ENCODE measurements at regions not wholly inside any gene's neighbourhood (a gene's known extent, or its start where the extent isn't known, plus 50 kb on each side); places are given as distances from the start of the nearest gene placed in this dataset.

DNA sequence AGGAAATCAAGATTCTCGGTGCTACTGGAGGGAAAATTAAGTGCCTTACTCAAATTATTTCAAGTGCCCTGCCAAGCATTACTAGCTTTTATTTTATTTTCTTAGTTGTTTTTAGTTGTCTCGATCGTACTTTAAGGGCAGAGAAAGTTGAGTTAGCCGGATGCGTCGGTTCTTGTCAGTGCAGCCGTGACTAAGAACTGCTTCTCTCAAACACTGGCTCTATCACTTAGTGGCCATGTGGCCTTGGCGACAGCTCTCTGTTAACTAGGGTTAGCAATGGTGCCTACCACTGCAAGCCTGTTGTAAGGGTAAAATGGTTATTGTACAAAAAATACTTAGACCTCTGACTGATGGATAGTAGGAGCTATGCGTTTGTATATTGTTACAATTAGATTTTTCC, 227.8 kb downstream of the KATNAL1 start:
- Mint-ChIP-seq H3K36me3 (ENCODE audit: insufficient read depth) (no peaks in the 10 kb centered on the region), H3K4me1 (ENCODE audit: low read depth) (no peaks in the 10 kb centered on the region), H3K27ac (no peak overlapping the region), H3K27me3 (peaks cover 3% of the 10 kb centered on the region), H3K9me3 (ENCODE audit: low read depth) (peaks cover 17% of the 10 kb centered on the region), H3K4me3 (ENCODE audit: low read depth) (no peak overlapping the region)
- DNase-seq (ENCODE audit: low spot score, unreplicated experiment), result no peak
- TF ChIP-seq, protein P1, sequence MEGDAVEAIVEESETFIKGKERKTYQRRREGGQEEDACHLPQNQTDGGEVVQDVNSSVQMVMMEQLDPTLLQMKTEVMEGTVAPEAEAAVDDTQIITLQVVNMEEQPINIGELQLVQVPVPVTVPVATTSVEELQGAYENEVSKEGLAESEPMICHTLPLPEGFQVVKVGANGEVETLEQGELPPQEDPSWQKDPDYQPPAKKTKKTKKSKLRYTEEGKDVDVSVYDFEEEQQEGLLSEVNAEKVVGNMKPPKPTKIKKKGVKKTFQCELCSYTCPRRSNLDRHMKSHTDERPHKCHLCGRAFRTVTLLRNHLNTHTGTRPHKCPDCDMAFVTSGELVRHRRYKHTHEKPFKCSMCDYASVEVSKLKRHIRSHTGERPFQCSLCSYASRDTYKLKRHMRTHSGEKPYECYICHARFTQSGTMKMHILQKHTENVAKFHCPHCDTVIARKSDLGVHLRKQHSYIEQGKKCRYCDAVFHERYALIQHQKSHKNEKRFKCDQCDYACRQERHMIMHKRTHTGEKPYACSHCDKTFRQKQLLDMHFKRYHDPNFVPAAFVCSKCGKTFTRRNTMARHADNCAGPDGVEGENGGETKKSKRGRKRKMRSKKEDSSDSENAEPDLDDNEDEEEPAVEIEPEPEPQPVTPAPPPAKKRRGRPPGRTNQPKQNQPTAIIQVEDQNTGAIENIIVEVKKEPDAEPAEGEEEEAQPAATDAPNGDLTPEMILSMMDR (IDR thresholded peaks at IDR 0.05; ENCODE audit: unreplicated experiment), result no peak

DNA sequence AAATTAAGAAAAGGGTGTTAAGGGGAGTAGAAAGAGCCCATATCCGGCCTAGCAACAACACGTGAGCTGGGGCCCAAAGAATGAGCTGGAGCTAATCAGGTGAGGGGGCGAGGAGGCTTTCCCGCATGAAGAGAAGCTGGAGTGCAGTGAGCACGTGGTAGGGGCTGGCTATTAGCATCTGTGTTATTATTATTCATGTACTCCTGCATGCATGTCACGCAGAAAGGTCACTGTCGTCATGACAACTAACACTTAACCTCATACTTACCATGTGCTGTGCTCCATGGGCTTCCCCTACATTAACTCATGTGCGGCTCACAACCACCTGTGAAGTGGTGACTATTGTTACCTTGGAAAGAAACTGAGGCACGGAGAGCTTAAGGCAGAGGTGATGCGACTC, 227.6 kb upstream of the UBL3 start:
- H3K36me3 Mint-ChIP-seq (ENCODE audit: insufficient read depth), result no peaks in the 10 kb centered on the region
- peaks cover 3% of the 10 kb centered on the region for H3K4me1 Mint-ChIP-seq (ENCODE audit: low read depth)
- peaks cover 7% of the 10 kb centered on the region for H3K9me3 Mint-ChIP-seq (ENCODE audit: low read depth)
- TF ChIP-seq, protein P1 (IDR thresholded peaks at IDR 0.05; ENCODE audit: unreplicated experiment), result no peak
- no peak overlapping the region for H3K4me3 Mint-ChIP-seq (ENCODE audit: low read depth)
- peaks cover 3% of the 10 kb centered on the region for H3K27me3 Mint-ChIP-seq
- no peak overlapping the region for H3K27ac Mint-ChIP-seq
- DNase-seq (ENCODE audit: low spot score, unreplicated experiment), result no peak

DNA sequence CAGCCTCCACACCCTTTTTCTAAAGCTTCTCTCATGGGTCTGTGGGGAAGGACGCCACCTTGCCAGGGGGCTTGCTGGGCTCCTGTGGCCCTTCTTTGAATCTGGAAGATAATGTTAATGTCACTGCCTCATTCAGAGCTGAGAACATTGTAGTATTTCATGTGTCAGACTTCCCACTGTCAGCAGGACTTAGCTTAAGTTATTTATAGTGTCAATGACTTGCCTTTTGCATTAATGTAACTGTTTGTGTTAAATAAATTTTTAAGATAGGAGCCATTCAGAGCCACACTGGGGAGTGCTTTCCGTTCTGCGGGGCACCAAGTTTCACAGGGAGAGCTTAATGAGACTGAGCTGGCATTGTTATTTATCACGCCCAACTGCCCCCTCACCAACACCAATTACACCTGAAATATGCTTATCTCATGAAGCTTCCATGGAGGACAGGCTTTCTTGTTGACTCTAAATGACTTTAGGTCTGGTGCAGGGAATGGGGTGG, 226.9 kb upstream of the UBL3 start:
- no peaks in the 10 kb centered on the region for H3K27me3 Mint-ChIP-seq
- TF ChIP-seq, protein P1 (IDR thresholded peaks at IDR 0.05; ENCODE audit: unreplicated experiment), result no peak
- no peaks in the 10 kb centered on the region for H3K36me3 Mint-ChIP-seq (ENCODE audit: insufficient read depth)
- peaks cover 10% of the 10 kb centered on the region for H3K9me3 Mint-ChIP-seq (ENCODE audit: low read depth)
- H3K27ac Mint-ChIP-seq, result no peak overlapping the region
- H3K4me3 Mint-ChIP-seq (ENCODE audit: low read depth), result no peak overlapping the region
- H3K4me1 Mint-ChIP-seq (ENCODE audit: low read depth), result peaks cover 10% of the 10 kb centered on the region
- DNase-seq (ENCODE audit: low spot score, unreplicated experiment), result no peak

DNA sequence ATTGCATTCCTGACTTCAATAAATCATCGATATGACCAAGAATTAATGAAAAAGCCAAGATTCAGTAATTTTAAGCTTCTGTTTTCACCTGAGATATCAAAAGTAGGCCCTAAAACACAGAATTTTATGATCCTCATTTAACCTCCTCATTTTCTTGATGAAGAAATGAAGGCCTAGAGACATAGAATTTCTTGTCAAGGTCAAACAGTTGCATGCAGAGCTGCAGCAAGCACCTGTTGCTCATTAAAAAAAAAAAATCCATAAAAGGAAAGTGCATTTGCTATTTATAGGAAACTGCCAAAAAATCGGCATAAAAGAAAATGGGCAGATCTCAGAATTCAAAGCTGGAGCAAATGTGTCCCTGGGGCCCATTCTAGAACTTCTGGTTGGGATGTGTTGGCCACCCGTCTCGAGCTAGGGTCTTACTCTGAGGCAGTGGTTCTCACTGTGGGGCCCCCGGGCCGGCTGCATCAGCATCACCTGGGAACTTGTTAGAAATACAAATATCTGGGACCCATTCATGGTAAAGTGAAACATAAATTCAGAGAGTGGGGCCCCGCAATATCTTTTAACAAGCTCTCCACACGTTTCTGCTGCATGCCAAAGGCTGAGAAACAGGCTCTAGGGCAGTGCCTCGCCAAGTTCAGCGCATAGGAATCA, 224.7 kb upstream of the UBL3 start:
- no peaks in the 10 kb centered on the region for H3K36me3 Mint-ChIP-seq (ENCODE audit: insufficient read depth)
- no peak for DNase-seq (ENCODE audit: low spot score, unreplicated experiment)

DNA sequence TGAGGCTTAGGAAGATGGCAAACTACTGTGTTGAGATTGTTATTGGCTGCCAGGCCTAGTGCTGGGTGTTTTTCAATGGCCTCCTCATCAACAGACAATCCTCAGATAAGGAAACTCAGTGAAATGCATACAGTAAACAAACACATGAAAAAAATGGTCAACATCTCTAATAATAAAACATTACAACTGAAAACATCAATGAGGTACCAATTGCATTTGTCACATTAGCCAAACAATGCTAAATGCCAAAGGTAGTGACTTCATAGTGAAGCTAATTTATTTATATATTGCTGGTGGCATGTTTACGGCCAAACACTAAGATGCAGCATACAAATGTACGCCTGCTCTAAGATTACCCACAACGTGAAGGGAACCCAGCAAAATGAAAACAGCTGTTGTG, 224.0 kb upstream of the UBL3 start:
- Mint-ChIP-seq H3K9me3 (ENCODE audit: low read depth) (peaks cover 3% of the 10 kb centered on the region), H3K36me3 (ENCODE audit: insufficient read depth) (no peaks in the 10 kb centered on the region), H3K4me1 (ENCODE audit: low read depth) (peaks cover 18% of the 10 kb centered on the region), H3K27ac (no peak overlapping the region), H3K4me3 (ENCODE audit: low read depth) (no peak overlapping the region), H3K27me3 (no peaks in the 10 kb centered on the region)
- TF ChIP-seq, protein P1 (IDR thresholded peaks at IDR 0.05; ENCODE audit: unreplicated experiment), result no peak
- no peak for DNase-seq (ENCODE audit: low spot score, unreplicated experiment)

More for the DNA sequence above, 224.7 kb upstream of the UBL3 start:
- no peak overlapping the region for H3K27ac Mint-ChIP-seq
- peaks cover 18% of the 10 kb centered on the region for H3K4me1 Mint-ChIP-seq (ENCODE audit: low read depth)
- no peaks in the 10 kb centered on the region for H3K27me3 Mint-ChIP-seq
- H3K9me3 Mint-ChIP-seq (ENCODE audit: low read depth), result peaks cover 3% of the 10 kb centered on the region
- TF ChIP-seq, protein P1 (IDR thresholded peaks at IDR 0.05; ENCODE audit: unreplicated experiment), result no peak
- no peak overlapping the region for H3K4me3 Mint-ChIP-seq (ENCODE audit: low read depth)
